HEK293T (cell line): ENCODE measurements at regions not wholly inside any gene's neighbourhood (a gene's known extent, or its start where the extent isn't known, plus 50 kb on each side); places are given as distances from the start of the nearest gene placed in this dataset.

Experiments
- CTCF ChIA-PET: fragments of 350-600 bp; formaldehyde crosslinking; extraction: SDS; loops from one replicate; lab custom pipeline; 2021; ENCODE audit warnings: antibody characterized with exemption, inconsistent platforms; lab: Yijun Ruan, JAX
- POLR2A ChIA-PET: fragments of 350-600 bp; formaldehyde crosslinking; extraction: SDS; loops from one replicate; lab custom pipeline; 2020; ENCODE audit warnings: antibody characterized with exemption, inconsistent platforms; lab: Yijun Ruan, JAX
- DNase-seq: peaks from one replicate; pipeline ENCODE4 v3.0.0; 2012; ENCODE audit warnings: mixed read lengths; ENCODE audit errors: extremely low spot score
- ARNT ChIP-seq: fragments of 450-650 bp; IDR thresholded peaks from 2 replicates; pipeline ENCODE4 v1.6.1; 2017; ENCODE audit warnings: mild to moderate bottlenecking
- BHLHE40 ChIP-seq: fragments of 450-650 bp; IDR thresholded peaks from 2 replicates; pipeline ENCODE4 v1.6.1; 2016; ENCODE audit warnings: mild to moderate bottlenecking, moderate library complexity, borderline replicate concordance
- CTBP1 ChIP-seq: fragments of 450-650 bp; IDR thresholded peaks from 2 replicates; pipeline ENCODE4 v1.6.1; 2016; ENCODE audit warnings: borderline replicate concordance
- ELF4 ChIP-seq: fragments of 450-650 bp; IDR thresholded peaks from 2 replicates; pipeline ENCODE4 v1.6.1; 2017; ENCODE audit warnings: antibody characterized with exemption
- FOXA1 ChIP-seq: fragments of 450-650 bp; IDR thresholded peaks from 2 replicates; pipeline ENCODE4 v1.6.1; 2016; ENCODE audit warnings: mild to moderate bottlenecking
- FOXK2 ChIP-seq: fragments of 450-650 bp; IDR thresholded peaks from 2 replicates; pipeline ENCODE4 v1.6.1; 2016; ENCODE audit warnings: mild to moderate bottlenecking
- FOXM1 ChIP-seq: fragments of 450-650 bp; IDR thresholded peaks from 2 replicates; pipeline ENCODE4 v1.6.1; 2017; ENCODE audit warnings: mild to moderate bottlenecking, borderline replicate concordance
- HDGF ChIP-seq: fragments of 450-650 bp; IDR thresholded peaks from 2 replicates; pipeline ENCODE4 v1.6.1; 2017; ENCODE audit warnings: antibody characterized with exemption, borderline replicate concordance
- L3MBTL2 ChIP-seq: fragments of 450-650 bp; conservative IDR thresholded peaks from 2 replicates; pipeline ENCODE4 v1.6.1; 2016; ENCODE audit warnings: mild to moderate bottlenecking
- LEF1 ChIP-seq: fragments of 450-650 bp; IDR thresholded peaks from 2 replicates; pipeline ENCODE4 v1.6.1; 2017; ENCODE audit warnings: mild to moderate bottlenecking, borderline replicate concordance
- NFRKB ChIP-seq: fragments of 450-650 bp; IDR thresholded peaks from 2 replicates; pipeline ENCODE4 v1.6.1; 2016; ENCODE audit warnings: mild to moderate bottlenecking, moderate library complexity
- PKNOX1 ChIP-seq: fragments of 450-650 bp; IDR thresholded peaks from 2 replicates; pipeline ENCODE4 v1.6.1; 2016
- SP1 ChIP-seq: fragments of 450-650 bp; IDR thresholded peaks from 2 replicates; pipeline ENCODE4 v1.6.1; 2017
- SUZ12 ChIP-seq: fragments of 450-650 bp; IDR thresholded peaks from 2 replicates; pipeline ENCODE4 v1.6.1; 2016; ENCODE audit warnings: mild to moderate bottlenecking
- TARDBP ChIP-seq: fragments of 450-650 bp; IDR thresholded peaks from 2 replicates; pipeline ENCODE4 v1.6.1; 2016
- ZNF384 ChIP-seq: fragments of 450-650 bp; IDR thresholded peaks from 2 replicates; pipeline ENCODE4 v1.6.1; 2016

DNA sequence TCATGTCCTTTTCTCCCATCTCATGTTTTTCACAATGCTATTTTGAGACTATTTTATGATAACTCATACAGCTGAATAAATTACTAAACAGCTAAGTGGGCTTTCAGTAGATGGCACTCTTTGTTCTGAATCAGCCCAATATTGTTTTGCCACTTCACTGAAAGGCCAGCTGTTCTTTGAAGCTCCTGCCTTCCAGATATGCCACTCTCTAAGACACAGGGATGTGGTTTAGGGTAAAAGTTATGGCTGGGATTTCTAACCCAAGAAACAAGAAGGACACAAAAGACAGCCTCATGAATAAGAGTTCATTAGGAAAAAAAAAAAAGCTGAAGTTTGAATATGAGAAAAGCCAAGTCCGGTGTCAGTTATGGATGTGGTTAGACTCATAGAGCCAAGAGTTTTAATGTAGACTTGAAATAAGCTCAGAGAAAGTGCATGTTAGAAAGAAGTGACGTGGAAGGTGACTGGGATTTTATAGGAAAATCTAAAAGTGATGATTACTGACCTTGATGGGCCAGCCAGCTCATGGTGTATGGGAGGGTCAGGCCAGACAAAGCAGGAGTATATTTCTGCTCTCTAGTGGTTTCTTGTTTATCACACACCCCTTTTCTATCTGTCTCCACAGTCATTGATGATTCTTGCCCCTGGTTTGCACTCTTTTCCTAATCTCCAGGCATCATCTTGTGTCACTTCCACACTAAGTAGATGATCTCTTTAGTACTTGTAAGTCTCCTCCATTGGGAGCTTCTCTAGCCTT is 488.5 kb downstream of the NR2F1-AS1 start:
- ChIA-PET CTCF (interaction anchor here (0.5 to 1.7 kb wide), 5 partner anchors 15 to 1137 kb away, joined by 3 to 4 read pairs (median 3); no protein-coding TSS in a partner anchor), POLR2A (no interaction called here)
- no peak for DNase-seq
- TF ChIP-seq FOXA1 (no peak), L3MBTL2 (no peak), ELF4 (no peak), FOXK2 (no peak), PKNOX1 (no peak), HDGF (no peak), SP1 (no peak), BHLHE40 (no peak), TARDBP (no peak), NFRKB (no peak), FOXM1 (no peak), LEF1 (no peak), ZNF384 (no peak), SUZ12 (no peak), CTBP1 (no peak), ARNT (no peak)

- TF ChIP-seq FOXA1 (no peak), ELF4 (no peak), LEF1 (no peak), PKNOX1 (no peak), ARNT (no peak)
- no peak for DNase-seq
- ChIA-PET CTCF (no interaction called here), POLR2A (no interaction called here)
These were observed 490.3 kb downstream of the NR2F1-AS1 start for GRCh38 chr5:93090698-93091097.

DNA sequence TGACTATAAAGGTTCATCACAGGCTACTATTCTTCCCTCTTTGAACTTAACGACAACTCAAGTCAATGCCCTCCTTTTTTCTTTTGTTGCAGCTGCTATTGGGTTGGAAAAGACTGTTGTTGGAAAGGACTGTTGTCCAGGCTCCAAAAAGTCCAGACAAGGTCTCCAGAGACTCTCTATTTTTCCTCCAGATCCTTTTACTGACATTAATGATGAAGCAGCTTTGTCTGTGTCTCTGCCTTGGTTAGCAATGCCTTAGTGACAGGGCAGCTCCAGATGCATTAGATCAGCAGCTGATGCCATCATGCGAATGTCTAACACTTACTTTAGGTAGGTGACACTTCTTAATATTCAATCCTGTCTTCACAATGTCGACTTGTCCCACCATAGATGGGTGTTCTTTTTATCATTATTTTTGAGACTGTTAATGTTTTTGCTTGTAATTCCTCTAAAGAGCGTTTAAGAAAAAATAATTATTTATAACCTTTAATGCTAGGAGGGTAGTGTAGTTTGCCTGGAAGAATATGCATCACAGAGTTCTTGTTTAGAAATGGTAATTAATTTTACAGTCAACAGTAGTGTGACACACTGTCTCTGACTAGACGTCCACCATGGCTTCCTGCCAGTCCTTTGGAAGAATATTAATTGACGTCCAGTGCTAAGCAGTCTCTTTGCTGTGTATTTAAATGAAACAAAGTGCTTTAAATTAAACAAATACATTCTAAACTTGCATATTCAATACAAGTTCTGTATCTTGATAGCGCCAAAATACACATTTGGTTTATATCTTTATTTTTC is 492.2 kb downstream of the NR2F1-AS1 start:
- POLR2A ChIA-PET, result no interaction called here
- no peak for DNase-seq
- CTCF ChIA-PET, result no interaction called here
- TF ChIP-seq BHLHE40, result no peak
- no peak for TF ChIP-seq NFRKB
- no peak for TF ChIP-seq SP1

- no peak for DNase-seq
- TF ChIP-seq FOXA1, result no peak
- ChIA-PET POLR2A (no interaction called here), CTCF (no interaction called here)
These were observed 493.7 kb downstream of the NR2F1-AS1 start for GRCh38 chr5:93087326-93087725.

DNA sequence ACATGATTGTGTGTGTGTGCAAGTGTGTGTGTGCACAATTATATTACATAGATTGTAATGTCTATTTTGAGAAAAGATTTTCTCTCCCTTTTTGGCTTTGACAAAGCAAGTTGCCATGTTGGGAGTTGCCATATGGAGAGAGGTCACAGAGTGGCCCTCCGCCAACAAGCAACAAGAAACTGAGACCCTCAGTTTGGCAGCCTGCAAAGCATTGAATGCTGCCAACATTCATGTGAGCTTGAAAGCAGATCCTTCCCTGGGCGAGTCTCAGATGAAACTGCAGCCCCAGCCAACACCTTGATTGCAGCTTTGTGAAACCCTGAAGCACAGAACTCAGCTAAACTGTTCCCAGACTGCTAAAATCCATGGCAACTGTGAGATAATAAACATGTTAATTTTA is 498.0 kb downstream of the NR2F1-AS1 start:
- CTCF ChIA-PET, result no interaction called here
- TF ChIP-seq L3MBTL2, result no peak
- no peak for TF ChIP-seq FOXK2
- TF ChIP-seq ELF4, result no peak
- no peak for TF ChIP-seq ZNF384
- no peak for TF ChIP-seq FOXM1
- TF ChIP-seq FOXA1, result no peak
- TF ChIP-seq ARNT, result no peak
- no peak for TF ChIP-seq TARDBP
- TF ChIP-seq NFRKB, result no peak
- no peak for TF ChIP-seq LEF1
- no peak for TF ChIP-seq BHLHE40
- TF ChIP-seq SP1, result no peak
- no peak for TF ChIP-seq SUZ12
- no peak for TF ChIP-seq CTBP1
- no peak for TF ChIP-seq PKNOX1
- TF ChIP-seq HDGF, result no peak
- POLR2A ChIA-PET, result no interaction called here
- DNase-seq, result no peak

- TF ChIP-seq NFRKB (no peak), SUZ12 (no peak), CTBP1 (no peak), ARNT (no peak), LEF1 (no peak), FOXK2 (no peak), L3MBTL2 (no peak), HDGF (no peak), TARDBP (no peak), FOXA1 (no peak), PKNOX1 (no peak), SP1 (no peak)
- POLR2A ChIA-PET, result no interaction called here
- no peak for DNase-seq
- CTCF ChIA-PET, result no interaction called here
These were observed 502.0 kb downstream of the NR2F1-AS1 start for GRCh38 chr5:93079046-93079445.
